Natural killer cell (primary cell): ENCODE measurements at regions not wholly inside any gene's neighbourhood (a gene's known extent, or its start where the extent isn't known, plus 50 kb on each side); places are given as distances from the start of the nearest gene placed in this dataset.

ENCODE experiments used
- ATAC-seq, 3 donors: fragments of 150-1000 bp in 2 of 3; fragments of 200-7000 bp in 1 of 3; cut with Tn5 transposase; 1 replicate in 1 of 3; 2 replicates in 2 of 3; pipeline ENCODE4 v1.10.0; 2021; ENCODE audit warnings: mild to moderate bottlenecking in 2 of 3, moderate library complexity in 2 of 3
- DNase-seq, 2 donors: peaks; one replicate each; pipeline versions ENCODE4 v3.0.0 to v3.0.0-alpha.2; 2013 to 2021; ENCODE audit warnings: mixed read lengths in 1 of 2
- H3K27ac ChIP-seq: one replicate; pipeline ENCODE4 v1.5.1; 2013; ENCODE audit warnings: mild to moderate bottlenecking, low read length
- H3K27me3 ChIP-seq: one replicate; pipeline ENCODE4 v1.6.1; 2013; ENCODE audit warnings: low read length; ENCODE audit not compliant: control insufficient read depth, insufficient read depth
- H3K36me3 ChIP-seq: one replicate; pipeline ENCODE4 v1.6.1; 2013; ENCODE audit warnings: low read length; ENCODE audit not compliant: control insufficient read depth, insufficient read depth
- H3K4me1 ChIP-seq: one replicate; pipeline ENCODE4 v1.6.1; 2013; ENCODE audit warnings: low read length; ENCODE audit not compliant: control insufficient read depth, insufficient read depth
- H3K4me3 ChIP-seq: one replicate; pipeline ENCODE4 v1.5.1; 2013; ENCODE audit warnings: low read length
- H3K9me3 ChIP-seq: one replicate; pipeline ENCODE4 v1.6.1; 2013; ENCODE audit warnings: low read length; ENCODE audit not compliant: control insufficient read depth, insufficient read depth
- H3K27ac Mint-ChIP-seq, 2 donors: one replicate each; pipeline ENCODE4 v1.8.0; 2022; ENCODE audit warnings: mild to moderate bottlenecking in 2 of 2, mixed read lengths in 2 of 2, moderate library complexity in 1 of 2
- H3K27me3 Mint-ChIP-seq, 2 donors: one replicate each; pipeline ENCODE4 v1.8.0; 2022; ENCODE audit warnings: low read depth in 2 of 2, mixed read lengths in 2 of 2
- H3K36me3 Mint-ChIP-seq: one replicate; pipeline ENCODE4 v1.8.0; 2022; ENCODE audit warnings: mixed read lengths
- H3K4me1 Mint-ChIP-seq, 2 donors: one replicate each; pipeline ENCODE4 v1.8.0; 2022; ENCODE audit warnings: mixed read lengths in 2 of 2
- H3K4me3 Mint-ChIP-seq: one replicate; pipeline ENCODE4 v1.8.0; 2022; ENCODE audit warnings: mild to moderate bottlenecking, moderate library complexity, mixed read lengths
- H3K9me3 Mint-ChIP-seq, 2 donors: one replicate each; pipeline ENCODE4 v1.8.0; 2022; ENCODE audit warnings: mixed read lengths in 2 of 2
- WGBS: methylation state at CpG from one replicate; pipeline ENCODE4 v1.1.7; 2013; ENCODE audit warnings: missing lambda C conversion rate; ENCODE audit not compliant: insufficient coverage; 5-methylcytosine and 5-hydroxymethylcytosine counted together
- intact Hi-C: fragments of 100-400 bp; cut with micrococcal nuclease; formaldehyde crosslinking; loops from one replicate; pipeline ENCODE4 v1.14.2; 2022
- TF ChIP-seq, protein P1 (sequence below): fragments of 200-600 bp; IDR thresholded peaks from one replicate; pipeline ENCODE4 v1.8.0; 2022; ENCODE audit warnings: antibody characterized with exemption

DNA sequence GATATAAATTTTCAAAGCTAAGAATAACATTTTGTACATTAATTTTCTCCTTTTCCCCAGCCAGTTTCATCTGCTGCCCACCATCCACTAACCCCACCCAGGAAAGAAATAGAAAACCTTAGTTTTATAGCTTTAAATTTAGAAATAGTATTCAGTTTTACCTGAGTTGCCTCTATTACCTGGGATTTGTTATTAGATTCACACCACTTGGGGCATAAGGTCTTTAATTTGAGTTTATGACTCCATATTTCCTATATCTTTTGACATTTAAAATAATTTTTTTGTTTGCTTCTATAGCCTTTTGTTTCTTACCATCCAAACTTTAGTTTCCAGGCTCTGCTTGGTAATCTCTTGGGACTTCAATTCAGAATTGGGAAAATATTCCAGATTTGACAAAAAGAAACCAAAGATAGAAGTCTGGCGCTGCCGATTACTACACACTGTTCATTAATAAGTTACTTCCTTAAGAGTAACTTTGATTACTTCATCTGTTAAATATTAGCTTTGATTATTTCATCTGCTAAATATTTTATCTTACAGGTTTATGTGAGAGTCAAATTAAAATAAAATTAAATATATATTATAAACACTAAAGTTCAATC lies 485.5 kb upstream of the FOXG1 start:
- Histone ChIP-seq H3K36me3 (no peaks in the 10 kb centered on the region), H3K27ac (no peak overlapping the region), H3K27me3 (no peaks in the 10 kb centered on the region), H3K4me3 (no peak overlapping the region), H3K4me1 (no peaks in the 10 kb centered on the region), H3K9me3 (no peaks in the 10 kb centered on the region)
- no peak overlapping the region for H3K27ac Mint-ChIP-seq
- no peak overlapping the region for H3K4me3 Mint-ChIP-seq
- H3K36me3 Mint-ChIP-seq = no peaks in the 10 kb centered on the region
- intact Hi-C loops = no loop called here
- H3K4me1 Mint-ChIP-seq = no peaks in the 10 kb centered on the region
- DNase-seq = no peak
- H3K9me3 Mint-ChIP-seq = peaks cover 5 to 11% of the 10 kb centered on the region in 2 donors
- TF ChIP-seq, protein P1, sequence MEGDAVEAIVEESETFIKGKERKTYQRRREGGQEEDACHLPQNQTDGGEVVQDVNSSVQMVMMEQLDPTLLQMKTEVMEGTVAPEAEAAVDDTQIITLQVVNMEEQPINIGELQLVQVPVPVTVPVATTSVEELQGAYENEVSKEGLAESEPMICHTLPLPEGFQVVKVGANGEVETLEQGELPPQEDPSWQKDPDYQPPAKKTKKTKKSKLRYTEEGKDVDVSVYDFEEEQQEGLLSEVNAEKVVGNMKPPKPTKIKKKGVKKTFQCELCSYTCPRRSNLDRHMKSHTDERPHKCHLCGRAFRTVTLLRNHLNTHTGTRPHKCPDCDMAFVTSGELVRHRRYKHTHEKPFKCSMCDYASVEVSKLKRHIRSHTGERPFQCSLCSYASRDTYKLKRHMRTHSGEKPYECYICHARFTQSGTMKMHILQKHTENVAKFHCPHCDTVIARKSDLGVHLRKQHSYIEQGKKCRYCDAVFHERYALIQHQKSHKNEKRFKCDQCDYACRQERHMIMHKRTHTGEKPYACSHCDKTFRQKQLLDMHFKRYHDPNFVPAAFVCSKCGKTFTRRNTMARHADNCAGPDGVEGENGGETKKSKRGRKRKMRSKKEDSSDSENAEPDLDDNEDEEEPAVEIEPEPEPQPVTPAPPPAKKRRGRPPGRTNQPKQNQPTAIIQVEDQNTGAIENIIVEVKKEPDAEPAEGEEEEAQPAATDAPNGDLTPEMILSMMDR = no peak
- H3K27me3 Mint-ChIP-seq = no peaks in the 10 kb centered on the region
- ATAC-seq = no peak
- WGBS = no CpG with 5 or more reads among the region's 2 CpGs

DNA sequence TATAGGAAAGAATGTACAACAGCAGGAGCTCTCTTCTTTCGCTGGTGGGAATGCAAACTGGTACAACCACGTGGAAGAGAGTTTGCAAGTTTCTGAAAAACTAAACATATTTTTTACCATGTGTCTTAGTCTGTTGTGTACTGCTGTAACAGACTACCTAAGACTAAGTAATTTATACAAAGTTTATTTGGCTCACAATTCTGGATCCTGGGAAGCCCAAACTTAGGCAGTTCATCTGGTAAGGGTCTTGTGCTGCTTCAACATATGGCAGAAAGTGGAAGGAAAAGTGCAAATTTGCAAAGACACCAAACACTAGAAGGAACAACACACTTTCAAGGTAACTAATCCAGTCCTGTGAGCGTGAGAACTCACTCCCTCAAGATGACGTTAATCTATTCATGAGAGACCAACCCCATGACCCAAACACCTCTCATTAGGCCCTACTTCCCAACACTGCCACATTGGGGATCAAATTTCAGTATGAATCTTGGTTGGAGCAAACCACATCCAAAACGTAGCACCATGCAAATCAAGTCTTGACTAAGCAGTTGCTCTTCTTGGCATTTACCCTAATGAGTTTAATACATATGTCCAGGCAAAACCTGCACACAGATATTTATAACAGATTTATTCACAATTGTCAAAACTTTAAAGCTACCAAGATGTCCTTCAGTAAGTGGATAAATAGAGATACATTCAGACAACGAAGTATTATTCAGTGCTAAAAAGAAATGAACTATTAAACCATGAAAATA lies 481.9 kb upstream of the FOXG1 start:
- ATAC-seq (no peak), DNase-seq (no peak)
- intact Hi-C loops = no loop called here
- no peak overlapping the region for H3K4me3 ChIP-seq
- H3K27ac Mint-ChIP-seq = no peak overlapping the region
- no peaks in the 10 kb centered on the region for H3K27me3 Mint-ChIP-seq
- no peaks in the 10 kb centered on the region for H3K27me3 ChIP-seq
- H3K4me1 ChIP-seq = no peaks in the 10 kb centered on the region
- no peaks in the 10 kb centered on the region for H3K36me3 ChIP-seq
- no peak overlapping the region for H3K27ac ChIP-seq
- TF ChIP-seq, protein P1 = no peak
- no peaks in the 10 kb centered on the region for H3K36me3 Mint-ChIP-seq
- H3K9me3 Mint-ChIP-seq = peaks cover 3 to 19% of the 10 kb centered on the region in 2 donors
- no peak overlapping the region for H3K4me3 Mint-ChIP-seq
- no peaks in the 10 kb centered on the region for H3K9me3 ChIP-seq
- no peaks in the 10 kb centered on the region for H3K4me1 Mint-ChIP-seq
- 51% methylated on average over 5 of the region's 6 CpGs for WGBS

DNA sequence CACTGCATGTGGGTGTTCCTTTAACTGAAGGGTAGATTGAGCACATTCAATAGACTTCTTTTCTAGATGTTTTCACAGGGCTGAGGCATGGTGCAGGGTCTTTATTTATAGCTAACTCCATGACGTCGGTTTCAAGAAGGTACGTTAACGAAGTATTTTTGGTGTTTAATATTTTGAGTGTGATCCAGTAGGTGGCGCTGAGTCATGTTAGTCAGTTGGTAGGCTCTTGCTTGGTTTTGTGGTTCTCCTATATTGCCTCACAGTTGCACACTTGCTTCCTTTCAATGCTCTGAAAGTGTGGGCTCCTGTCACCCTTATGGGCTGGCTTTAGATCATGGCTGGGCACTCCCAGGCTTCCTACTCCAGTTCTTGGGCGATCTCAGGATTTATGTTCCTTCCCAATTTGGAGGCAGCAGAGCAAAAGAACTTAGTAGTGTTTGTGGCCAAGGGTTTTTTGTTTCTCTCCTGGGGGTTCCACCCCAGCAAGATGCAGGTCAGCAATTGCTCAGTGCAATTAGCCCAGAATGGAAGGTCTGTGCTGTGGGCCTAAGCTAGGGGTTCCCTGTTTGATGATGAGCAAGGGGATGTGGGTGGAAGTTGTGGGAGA lies 471.6 kb upstream of the FOXG1 start:
- Mint-ChIP-seq H3K27ac (no peak overlapping the region), H3K27me3 (no peaks in the 10 kb centered on the region), H3K9me3 (peaks cover 19 to 25% of the 10 kb centered on the region in 2 donors), H3K36me3 (peaks cover 13% of the 10 kb centered on the region), H3K4me3 (no peak overlapping the region), H3K4me1 (no peaks in the 10 kb centered on the region)
- Histone ChIP-seq H3K4me1 (no peaks in the 10 kb centered on the region), H3K9me3 (peaks cover 15% of the 10 kb centered on the region), H3K4me3 (no peak overlapping the region), H3K27ac (no peak overlapping the region), H3K36me3 (no peaks in the 10 kb centered on the region), H3K27me3 (no peaks in the 10 kb centered on the region)
- WGBS = 16% methylated on average over 6 of the region's 6 CpGs
- TF ChIP-seq, protein P1 = no peak
- ATAC-seq = no peak
- intact Hi-C loops = no loop called here
- no peak for DNase-seq
